ENCODE measurements at regions not wholly inside any gene's neighbourhood (a gene's known extent, or its start where the extent isn't known, plus 50 kb on each side); places are given as distances from the start of the nearest gene placed in this dataset.

DNA sequence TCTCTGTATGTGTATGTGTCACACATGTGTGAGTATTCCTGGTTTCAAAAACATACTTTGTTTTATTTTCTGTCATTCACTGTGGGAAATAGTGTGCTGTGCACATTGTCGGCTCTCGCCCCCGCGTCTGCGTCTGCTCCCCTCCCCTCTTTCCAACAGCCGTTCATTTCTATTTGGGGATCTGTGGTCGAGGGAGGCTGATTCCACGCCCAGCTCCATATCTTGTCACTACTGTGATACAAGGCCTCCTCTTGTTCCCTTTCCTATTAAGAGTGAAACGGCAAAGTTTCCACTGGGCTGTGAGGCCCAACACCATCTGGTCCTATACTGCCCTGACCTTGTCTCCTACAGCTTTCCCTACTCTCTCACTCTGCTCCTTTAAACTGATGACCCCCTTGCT lies 172.5 kb upstream of the LRIG1 start:
- H3K27ac Mint-ChIP-seq = no peak overlapping the region
- H3K4me3 Mint-ChIP-seq = no peak overlapping the region
- H3K4me1 Mint-ChIP-seq (ENCODE audit: low read depth) = peaks cover 6% of the 10 kb centered on the region; the same call in 1 of the 2 replicates
- H3K36me3 Mint-ChIP-seq (ENCODE audit: low read depth) = no peaks in the 10 kb centered on the region
- no peaks in the 10 kb centered on the region; the same call in 1 of the 2 replicates for H3K27me3 Mint-ChIP-seq (ENCODE audit: insufficient read depth)
- TF ChIP-seq, protein P1, sequence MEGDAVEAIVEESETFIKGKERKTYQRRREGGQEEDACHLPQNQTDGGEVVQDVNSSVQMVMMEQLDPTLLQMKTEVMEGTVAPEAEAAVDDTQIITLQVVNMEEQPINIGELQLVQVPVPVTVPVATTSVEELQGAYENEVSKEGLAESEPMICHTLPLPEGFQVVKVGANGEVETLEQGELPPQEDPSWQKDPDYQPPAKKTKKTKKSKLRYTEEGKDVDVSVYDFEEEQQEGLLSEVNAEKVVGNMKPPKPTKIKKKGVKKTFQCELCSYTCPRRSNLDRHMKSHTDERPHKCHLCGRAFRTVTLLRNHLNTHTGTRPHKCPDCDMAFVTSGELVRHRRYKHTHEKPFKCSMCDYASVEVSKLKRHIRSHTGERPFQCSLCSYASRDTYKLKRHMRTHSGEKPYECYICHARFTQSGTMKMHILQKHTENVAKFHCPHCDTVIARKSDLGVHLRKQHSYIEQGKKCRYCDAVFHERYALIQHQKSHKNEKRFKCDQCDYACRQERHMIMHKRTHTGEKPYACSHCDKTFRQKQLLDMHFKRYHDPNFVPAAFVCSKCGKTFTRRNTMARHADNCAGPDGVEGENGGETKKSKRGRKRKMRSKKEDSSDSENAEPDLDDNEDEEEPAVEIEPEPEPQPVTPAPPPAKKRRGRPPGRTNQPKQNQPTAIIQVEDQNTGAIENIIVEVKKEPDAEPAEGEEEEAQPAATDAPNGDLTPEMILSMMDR (IDR thresholded peaks at IDR 0.05) = no peak
- DNase-seq = no peak
- no peaks in the 10 kb centered on the region for H3K9me3 Mint-ChIP-seq

DNA sequence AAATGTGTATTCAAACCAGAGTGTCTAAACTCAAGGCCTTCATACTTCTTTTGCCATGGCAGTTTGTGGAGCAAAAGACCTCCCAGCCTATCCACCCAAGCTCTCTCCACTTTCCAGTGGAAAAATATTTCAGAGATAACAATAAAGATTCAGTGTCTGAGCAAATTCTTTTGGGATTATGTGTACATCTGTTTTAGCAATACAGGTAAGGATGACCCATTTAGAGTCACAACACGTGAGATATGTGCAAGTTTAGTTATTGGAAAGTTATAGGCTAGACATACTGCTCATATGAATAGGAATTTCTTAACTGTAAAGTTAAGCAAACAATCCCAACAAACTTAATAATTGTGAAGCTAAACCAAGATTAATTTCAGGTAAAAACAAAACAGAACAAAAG lies 174.5 kb upstream of the LRIG1 start:
- H3K36me3 Mint-ChIP-seq (ENCODE audit: low read depth) = no peaks in the 10 kb centered on the region
- peaks cover 6% of the 10 kb centered on the region; the same call in 1 of the 2 replicates for H3K4me1 Mint-ChIP-seq (ENCODE audit: low read depth)
- no peaks in the 10 kb centered on the region for H3K9me3 Mint-ChIP-seq
- no peak overlapping the region for H3K27ac Mint-ChIP-seq
- no peaks in the 10 kb centered on the region; the same call in 1 of the 2 replicates for H3K27me3 Mint-ChIP-seq (ENCODE audit: insufficient read depth)
- H3K4me3 Mint-ChIP-seq = no peak overlapping the region
- TF ChIP-seq, protein P1 (IDR thresholded peaks at IDR 0.05) = no peak
- no peak for DNase-seq

DNA sequence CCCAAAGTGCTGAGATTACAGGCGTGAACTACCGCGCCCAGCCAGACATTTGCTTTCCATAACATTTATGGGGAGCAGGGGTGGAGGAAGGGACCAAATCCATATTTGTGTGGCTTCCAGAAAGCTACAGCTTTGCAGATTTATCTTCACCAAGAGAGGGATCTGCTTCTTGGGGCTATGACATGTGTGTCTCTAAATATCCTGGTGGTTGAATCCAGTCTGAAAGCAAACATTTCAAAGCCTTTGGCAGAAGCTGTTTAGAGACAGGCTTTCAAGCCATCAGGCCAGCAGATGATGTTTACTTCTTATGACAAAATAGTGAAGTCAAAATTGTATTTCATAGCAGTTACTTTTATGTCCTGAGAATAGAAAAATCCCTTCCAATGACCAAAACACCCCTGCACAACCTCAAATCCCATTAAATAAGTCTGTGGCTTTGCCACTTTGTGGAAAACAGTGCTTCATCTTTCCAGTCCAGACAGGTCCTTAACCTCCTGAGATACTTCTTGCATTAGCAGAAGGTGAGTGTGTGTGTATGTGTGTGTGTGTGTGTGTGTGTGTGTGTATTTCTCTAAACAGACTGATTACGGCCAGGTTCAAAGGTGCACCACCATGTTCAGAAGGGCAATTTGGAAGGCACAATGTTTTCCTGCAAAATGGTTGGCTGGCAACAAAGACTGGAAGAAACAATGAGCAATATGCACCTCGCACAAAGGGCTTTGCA lies 191.4 kb upstream of the LRIG1 start:
- Mint-ChIP-seq H3K36me3 (ENCODE audit: low read depth) (no peaks in the 10 kb centered on the region), H3K27me3 (ENCODE audit: insufficient read depth) (peaks cover 4% of the 10 kb centered on the region; the same call in 1 of the 2 replicates), H3K27ac (no peak overlapping the region), H3K9me3 (no peaks in the 10 kb centered on the region), H3K4me3 (no peak overlapping the region), H3K4me1 (ENCODE audit: low read depth) (no peaks in the 10 kb centered on the region)
- TF ChIP-seq, protein P1 (IDR thresholded peaks at IDR 0.05) = no peak
- no peak for DNase-seq

DNA sequence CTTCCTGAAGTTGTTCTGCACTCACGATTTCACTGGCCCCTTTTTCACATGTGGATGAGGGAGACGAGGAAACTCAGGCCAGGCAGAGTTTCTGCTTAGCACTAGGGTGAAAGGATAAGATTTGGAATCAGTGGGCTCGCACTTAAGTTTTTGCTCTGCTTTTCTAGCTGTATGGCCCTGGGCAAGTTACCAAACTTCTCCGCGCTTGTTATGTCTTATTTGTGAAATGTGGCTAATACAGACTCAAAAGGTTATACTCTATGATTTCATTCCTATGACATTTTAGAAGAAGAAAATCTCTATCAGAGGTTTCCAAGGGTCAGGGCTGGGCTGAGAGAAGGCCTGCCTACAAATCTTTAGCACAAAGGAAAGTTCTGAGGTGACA lies 191.9 kb upstream of the LRIG1 start:
- peaks cover 4% of the 10 kb centered on the region; the same call in 1 of the 2 replicates for H3K27me3 Mint-ChIP-seq (ENCODE audit: insufficient read depth)
- no peaks in the 10 kb centered on the region for H3K36me3 Mint-ChIP-seq (ENCODE audit: low read depth)
- no peaks in the 10 kb centered on the region for H3K4me1 Mint-ChIP-seq (ENCODE audit: low read depth)
- H3K4me3 Mint-ChIP-seq = no peak overlapping the region
- no peaks in the 10 kb centered on the region for H3K9me3 Mint-ChIP-seq
- TF ChIP-seq, protein P1 (IDR thresholded peaks at IDR 0.05) = no peak
- H3K27ac Mint-ChIP-seq = no peak overlapping the region
- DNase-seq = no peak

DNA sequence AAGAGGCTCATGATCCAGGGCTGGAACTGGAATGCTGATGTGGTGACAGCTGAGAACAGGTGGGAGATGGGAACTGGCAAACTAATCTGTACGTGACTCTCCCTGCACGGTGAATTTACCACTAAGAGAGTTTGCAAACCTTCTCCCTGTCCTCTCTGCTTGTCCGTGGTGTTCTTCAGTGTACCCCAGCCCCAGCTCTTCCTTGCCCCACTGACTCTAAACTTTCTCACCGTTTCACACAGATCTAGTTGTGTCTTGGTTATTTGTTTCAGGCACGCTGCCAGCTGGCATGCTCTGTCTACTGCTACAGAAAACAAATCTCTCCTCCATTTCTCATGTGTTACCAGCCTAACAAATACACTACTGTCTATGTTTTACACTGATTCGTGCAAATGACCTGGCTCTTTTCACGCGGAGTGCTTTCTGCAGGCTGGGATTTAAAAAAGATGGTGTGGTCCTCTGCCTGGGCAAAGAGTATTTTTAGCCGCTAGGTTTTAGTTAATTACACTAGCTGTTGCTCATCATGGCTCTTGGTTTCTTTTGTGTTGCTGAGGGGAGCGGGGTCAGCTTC lies 192.7 kb upstream of the LRIG1 start:
- DNase-seq = no peak
- Mint-ChIP-seq H3K36me3 (ENCODE audit: low read depth) (no peaks in the 10 kb centered on the region), H3K4me3 (no peak overlapping the region), H3K4me1 (ENCODE audit: low read depth) (no peaks in the 10 kb centered on the region), H3K27ac (no peak overlapping the region), H3K27me3 (ENCODE audit: insufficient read depth) (peaks cover 4% of the 10 kb centered on the region; the same call in 1 of the 2 replicates), H3K9me3 (no peaks in the 10 kb centered on the region)
- TF ChIP-seq, protein P1 (IDR thresholded peaks at IDR 0.05) = no peak
